HS-27A (cell line): ENCODE measurements at regions not wholly inside any gene's neighbourhood (a gene's known extent, or its start where the extent isn't known, plus 50 kb on each side); places are given as distances from the start of the nearest gene placed in this dataset.

Source experiments
- DNase-seq: peaks from one replicate; pipeline ENCODE4 v3.0.0-alpha.2; 2012; ENCODE audit warnings: low read depth, missing footprints

GRCh38 chr2:237244976-237245646 is 159.4 kb downstream of the COPS8 start:
- no peak for DNase-seq

- DNase-seq = no peak
These were observed 163.4 kb downstream of the COL6A3 start for GRCh38 chr2:237250599-237250998.

GRCh38 chr2:237251986-237252385 is 162.0 kb downstream of the COL6A3 start:
- DNase-seq = no peak

- DNase-seq = no peak
These were observed 160.8 kb downstream of the COL6A3 start for GRCh38 chr2:237253046-237253702.

- no peak for DNase-seq
These were observed 159.5 kb downstream of the COL6A3 start for GRCh38 chr2:237254369-237254861.

- no peak for DNase-seq
These were observed 158.9 kb downstream of the COL6A3 start for GRCh38 chr2:237254911-237255578.

GRCh38 chr2:237256887-237257286 is 157.1 kb downstream of the COL6A3 start:
- no peak for DNase-seq

- DNase-seq = no peak
These were observed 156.5 kb downstream of the COL6A3 start for GRCh38 chr2:237257471-237257951.

GRCh38 chr2:237258116-237258515 is 155.8 kb downstream of the COL6A3 start:
- no peak for DNase-seq

GRCh38 chr2:237258615-237259014 is 155.3 kb downstream of the COL6A3 start:
- no peak for DNase-seq

- no peak for DNase-seq
These were observed 154.8 kb downstream of the COL6A3 start for GRCh38 chr2:237259201-237259600.

GRCh38 chr2:237260039-237260620 is 153.8 kb downstream of the COL6A3 start:
- DNase-seq = no peak

GRCh38 chr2:237260686-237261085 is 153.3 kb downstream of the COL6A3 start:
- DNase-seq = no peak

GRCh38 chr2:237261327-237261726 is 152.6 kb downstream of the COL6A3 start:
- no peak for DNase-seq

GRCh38 chr2:237262838-237263771 is 150.9 kb downstream of the COL6A3 start:
- DNase-seq = no peak

GRCh38 chr2:237264480-237265219 is 149.3 kb downstream of the COL6A3 start:
- DNase-seq = no peak

GRCh38 chr2:237268004-237268708 is 145.8 kb downstream of the COL6A3 start:
- no peak for DNase-seq

- no peak for DNase-seq
These were observed 144.7 kb downstream of the COL6A3 start for GRCh38 chr2:237269138-237269875.

GRCh38 chr2:237270520-237270919 is 143.4 kb downstream of the COL6A3 start:
- no peak for DNase-seq
